HT1080 (cell line): ENCODE measurements at regions not wholly inside any gene's neighbourhood (a gene's known extent, or its start where the extent isn't known, plus 50 kb on each side); places are given as distances from the start of the nearest gene placed in this dataset.
A peak's percentile ranks its signal among the peaks of the same experiment; 100 is the strongest.
"Not testable (repeated sequence)": the region's sequence is repeated elsewhere in the genome, so short reads cannot be mapped to it uniquely, and the experiment has no call there.

Experiments used
- DNase-seq: peaks from one replicate; pipeline ENCODE4 v3.0.0-alpha.2; 2015; ENCODE audit warnings: low read depth

DNA sequence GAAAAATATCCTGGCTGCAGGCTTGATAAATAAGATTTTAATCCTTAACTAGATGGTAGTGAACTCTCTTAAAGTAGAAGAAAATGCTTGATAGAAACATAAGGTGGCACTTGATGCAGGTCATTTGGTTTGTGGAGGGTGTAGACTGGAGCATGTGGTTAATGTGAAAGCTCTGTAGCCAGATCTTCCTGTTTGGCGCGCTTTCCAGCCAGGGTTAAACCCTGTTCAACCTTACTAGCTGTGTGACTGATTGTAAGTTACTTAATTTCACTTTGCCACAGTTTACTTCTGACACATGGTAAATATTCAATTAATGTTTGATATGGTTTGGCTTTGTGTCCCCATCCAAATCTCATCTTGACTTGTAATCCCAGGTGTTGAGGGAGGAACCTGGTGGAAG is 394.0 kb downstream of the REEP3 start:
- no peak for DNase-seq

DNA sequence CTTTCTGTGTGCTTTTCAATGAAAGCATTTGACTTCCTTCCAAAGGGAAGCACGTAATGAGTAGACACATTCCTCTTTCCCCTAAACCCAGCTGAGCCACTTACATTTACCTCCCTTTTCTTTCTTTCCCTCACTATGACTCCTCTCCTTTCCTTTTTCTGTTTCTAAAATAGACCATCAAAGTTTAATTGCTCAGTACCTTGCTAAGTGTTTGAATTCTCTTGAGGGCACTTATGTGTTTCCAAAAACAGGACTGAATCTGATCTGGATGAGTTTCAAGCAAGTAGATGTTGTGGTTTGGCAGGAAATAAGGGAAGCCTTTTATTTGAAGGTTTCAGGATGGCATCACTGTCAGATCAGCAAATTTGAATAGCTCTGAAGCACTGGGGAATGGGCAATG is 396.2 kb downstream of the REEP3 start:
- DNase-seq = no peak

DNA sequence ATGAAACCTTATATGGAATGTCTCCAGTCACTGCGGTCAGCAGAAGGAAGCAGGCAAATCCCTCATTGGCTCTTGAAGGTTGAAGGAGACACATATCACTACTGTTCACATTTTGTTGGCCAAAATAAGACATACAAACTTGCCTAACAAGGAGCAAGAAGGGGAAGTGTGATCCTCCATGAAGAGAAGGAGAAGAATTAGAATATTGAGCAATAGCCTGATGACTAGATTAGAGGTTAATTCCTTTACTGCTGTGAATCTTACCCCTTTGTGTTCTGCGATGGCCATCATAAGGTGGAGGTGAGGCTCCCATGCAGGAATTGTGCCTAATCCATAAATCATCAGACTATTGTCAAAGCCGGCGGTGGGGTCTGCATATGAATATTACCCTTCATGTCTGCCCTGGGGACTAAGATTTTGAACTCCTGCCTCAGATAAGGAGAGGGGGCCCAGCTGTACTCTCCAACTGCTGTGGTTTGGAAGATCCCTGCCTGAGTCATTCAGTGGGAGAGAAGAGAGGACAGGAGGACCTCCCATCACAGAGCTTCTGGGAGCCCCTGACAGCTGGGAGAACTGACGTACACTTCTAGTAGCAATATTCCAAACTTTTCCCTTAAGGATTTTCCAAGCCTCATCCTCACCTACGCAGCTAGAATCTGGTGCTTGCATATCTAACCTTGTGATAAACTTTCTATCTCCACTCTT is 398.5 kb downstream of the REEP3 start:
- no peak for DNase-seq

DNA sequence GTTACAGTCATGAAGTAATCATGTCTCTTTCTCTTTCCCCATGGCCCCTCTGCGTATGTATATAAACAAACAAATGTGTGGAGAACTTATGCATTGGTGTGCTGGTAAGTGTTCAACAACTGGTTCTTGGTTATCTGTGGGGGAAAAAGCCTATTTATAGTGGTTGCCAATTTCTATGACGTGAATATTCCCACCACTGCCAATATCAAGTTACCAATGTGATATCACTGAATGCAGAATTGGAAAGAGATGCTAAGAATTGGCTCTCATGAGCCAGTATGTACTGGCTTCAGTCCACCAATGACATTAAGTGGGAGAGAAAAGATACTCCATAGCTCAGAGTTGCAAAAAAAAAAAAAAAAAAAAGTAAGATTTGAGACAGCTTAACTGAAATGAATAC is 399.7 kb downstream of the REEP3 start:
- no peak for DNase-seq

DNA sequence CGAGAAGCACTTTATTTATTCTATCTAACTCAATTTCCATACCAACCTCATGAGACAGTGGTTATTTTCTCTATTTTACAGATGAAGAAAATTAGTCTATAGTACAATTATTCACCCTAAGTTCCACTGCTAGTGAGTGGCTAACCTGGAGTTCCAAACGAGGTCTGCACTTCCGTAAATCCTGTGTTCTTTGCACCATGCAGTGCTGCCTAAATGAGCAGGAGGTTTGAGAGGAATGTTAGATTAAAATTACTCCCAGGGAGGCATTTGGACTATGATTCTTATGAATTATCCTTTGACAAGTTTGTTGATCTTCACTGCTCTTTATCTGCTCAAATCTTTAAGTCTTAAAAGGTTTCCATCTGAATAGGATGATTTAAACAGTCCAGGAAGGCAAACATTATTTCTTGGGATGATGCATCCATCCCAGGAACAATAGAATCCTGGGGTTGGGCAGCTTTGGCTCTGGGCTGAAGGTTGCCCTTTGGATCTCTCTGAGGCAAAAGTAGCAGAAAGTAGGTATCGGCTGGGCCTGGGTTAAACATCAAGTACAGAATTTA is 400.8 kb downstream of the REEP3 start:
- DNase-seq = no peak

DNA sequence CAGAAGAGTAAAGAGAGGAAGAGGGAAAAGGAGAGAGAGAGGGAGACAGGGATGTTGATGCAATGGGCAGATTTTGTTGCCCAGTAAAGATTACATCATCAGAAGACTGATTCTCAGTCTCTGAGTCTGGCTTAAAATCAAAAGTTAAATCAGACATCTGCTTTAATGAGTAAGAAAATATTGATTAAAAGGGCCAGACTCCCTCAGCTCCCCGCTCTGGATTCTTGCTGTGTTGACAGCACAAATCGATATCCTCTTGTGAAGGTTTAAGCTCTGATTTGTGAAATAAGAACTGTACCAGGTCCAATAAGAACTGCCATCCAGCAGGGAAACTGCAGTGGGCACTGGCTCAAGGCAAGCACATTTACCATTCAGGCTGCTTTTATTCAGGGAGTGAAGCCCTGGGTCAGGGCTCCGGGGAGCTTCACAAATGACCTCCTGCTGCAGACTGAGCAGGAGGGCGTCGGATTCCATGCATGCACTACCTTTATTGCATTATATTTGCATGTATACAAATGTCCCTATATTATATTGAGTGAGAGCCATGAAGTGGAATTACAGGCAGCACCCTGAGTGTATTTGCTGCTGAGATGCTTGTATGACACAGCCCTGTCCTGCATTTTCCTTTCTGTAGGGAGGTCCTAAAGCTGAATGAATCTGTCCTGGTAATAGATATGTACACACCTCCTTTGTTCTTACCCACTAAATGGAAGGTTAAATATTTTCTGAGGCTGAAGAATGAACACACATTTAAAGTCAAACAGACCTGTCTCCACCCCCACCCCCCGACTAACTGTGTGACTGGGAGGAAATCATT is 401.5 kb downstream of the REEP3 start:
- no peak for DNase-seq

DNA sequence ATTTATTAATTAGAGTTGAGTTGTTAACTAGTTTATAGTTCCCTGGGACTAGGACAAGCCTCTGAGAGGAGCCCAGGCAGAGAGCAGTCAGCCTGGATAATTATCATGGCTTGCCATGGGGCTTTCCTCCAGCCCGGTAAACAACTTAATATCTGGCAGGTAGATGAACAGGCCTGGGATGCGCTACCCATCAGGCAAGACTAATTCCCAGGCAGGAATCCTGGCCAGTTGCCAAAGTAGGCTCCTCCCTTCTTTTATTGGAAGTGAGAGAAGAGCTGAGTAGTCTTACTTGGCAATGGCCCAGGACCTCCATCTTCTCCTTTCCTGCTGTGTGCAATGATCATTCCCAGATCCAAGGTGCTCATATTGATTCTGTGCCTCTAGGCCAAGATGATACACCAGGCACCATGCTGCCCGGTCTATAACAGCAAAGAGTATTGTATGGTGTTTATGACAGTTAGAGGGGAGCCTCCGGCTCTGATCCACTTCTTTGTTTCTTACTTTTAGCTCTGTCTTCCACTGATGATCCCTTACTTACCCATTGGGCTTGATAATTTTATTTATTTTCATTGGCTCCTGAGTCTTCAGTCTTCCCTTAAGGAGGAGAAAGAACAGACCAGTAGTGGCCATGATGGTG is 408.7 kb downstream of the REEP3 start:
- peak; percentile 18 for DNase-seq

DNA sequence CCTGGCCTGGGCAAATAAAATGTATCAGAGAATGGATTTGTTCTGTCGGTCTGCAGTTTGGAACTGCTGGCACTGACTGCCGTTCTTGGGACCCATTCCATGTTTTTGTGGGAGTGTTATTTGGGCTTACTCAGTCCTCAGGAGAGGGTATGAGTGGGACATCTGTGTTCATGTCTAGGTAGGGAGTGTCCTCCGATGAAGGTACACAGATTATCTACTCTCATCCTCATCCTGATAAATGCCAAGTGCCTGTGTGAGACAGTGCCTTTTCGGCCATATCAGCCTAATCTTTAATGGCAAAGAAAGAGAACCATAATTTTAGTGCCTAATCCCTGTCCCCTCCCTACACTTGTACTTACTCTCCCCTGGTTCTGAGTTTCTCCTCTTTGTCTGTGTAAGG is 409.4 kb downstream of the REEP3 start:
- DNase-seq = no peak

DNA sequence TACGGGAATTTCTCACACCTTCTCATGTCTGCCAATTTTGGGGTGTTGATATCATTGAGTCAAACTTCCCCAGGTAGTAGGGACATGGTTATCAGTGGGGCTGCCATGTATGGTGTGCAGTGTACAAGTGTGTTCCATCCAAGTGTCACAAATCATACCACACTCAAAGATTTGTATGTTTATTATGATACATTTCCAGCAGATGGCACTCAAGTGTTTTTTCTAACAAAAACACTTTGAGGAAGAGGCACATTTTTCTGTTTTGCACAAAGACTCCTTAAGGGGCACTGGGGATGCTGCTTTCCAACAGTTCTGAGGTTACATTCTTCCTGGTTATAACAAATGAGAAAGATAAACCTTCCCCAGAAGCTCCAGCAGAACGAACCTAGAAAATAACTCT is 414.5 kb downstream of the REEP3 start:
- DNase-seq = no peak

DNA sequence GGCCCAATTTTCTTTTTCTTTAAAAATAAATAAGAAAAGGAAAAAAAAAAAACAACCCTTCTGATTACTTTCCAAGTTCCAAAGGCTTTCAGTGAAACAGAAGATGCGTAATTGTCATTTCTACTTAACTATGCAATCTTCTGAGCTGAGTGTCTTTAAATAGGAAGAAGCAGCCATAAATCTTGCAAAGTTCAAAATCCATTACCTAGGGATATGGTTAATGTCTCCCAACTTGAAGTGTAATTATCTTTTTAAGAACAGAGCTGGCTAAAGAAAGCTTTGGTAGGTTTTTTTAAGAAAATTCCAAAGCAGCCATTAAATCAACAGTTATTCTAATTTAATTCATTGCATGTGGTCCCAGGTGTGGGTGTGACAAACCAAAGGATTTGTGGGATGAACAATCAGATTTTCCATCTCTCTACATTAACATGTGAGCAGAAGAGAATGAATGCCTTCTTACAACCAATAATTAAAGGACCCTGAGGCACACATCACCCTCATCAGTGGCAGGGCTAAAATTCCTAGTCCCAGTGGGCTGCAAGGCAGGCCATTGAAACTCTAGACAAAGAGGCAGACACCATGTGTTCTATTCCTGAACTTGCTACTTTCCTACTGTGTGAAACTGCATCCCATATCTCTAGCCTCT is 419.2 kb downstream of the REEP3 start:
- DNase-seq = no peak

DNA sequence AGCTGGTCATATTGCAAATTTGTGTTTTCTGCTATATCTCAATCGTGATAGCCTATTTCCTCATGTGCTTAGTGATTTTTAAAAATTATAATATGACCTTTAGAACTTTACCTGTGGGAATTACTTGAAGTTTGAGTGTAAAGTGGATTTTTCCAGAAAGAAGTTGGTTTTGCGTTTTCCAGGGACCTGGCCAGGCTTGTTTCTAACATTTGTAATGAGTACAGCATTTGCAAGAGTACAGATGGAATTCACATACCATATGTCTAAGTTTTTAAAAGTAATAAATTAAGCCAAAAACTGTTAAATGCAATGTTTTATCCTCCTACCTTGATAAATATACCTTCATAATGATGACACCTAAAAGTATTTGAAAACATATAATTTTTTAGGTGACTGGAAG is 443.2 kb downstream of the REEP3 start:
- DNase-seq = no peak

DNA sequence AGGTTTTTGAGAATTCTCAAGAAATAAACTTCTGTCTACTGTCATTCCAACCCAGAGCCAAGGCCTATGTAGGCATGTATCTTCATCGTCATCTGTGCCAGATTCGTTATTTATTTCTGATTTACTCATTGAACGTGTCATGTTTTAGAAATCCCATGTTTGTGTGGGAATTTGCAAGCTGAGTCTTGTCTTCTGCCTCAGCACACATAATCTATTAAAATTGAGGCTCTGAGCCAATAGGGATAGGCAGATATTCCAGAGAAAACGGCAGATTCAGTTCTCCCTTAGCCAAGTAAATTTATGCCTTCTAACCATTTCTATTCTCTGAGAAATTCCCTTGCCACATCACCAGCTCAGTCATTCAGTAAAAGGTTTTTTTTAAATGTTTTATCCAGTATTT is 444.6 kb downstream of the REEP3 start:
- no peak for DNase-seq

DNA sequence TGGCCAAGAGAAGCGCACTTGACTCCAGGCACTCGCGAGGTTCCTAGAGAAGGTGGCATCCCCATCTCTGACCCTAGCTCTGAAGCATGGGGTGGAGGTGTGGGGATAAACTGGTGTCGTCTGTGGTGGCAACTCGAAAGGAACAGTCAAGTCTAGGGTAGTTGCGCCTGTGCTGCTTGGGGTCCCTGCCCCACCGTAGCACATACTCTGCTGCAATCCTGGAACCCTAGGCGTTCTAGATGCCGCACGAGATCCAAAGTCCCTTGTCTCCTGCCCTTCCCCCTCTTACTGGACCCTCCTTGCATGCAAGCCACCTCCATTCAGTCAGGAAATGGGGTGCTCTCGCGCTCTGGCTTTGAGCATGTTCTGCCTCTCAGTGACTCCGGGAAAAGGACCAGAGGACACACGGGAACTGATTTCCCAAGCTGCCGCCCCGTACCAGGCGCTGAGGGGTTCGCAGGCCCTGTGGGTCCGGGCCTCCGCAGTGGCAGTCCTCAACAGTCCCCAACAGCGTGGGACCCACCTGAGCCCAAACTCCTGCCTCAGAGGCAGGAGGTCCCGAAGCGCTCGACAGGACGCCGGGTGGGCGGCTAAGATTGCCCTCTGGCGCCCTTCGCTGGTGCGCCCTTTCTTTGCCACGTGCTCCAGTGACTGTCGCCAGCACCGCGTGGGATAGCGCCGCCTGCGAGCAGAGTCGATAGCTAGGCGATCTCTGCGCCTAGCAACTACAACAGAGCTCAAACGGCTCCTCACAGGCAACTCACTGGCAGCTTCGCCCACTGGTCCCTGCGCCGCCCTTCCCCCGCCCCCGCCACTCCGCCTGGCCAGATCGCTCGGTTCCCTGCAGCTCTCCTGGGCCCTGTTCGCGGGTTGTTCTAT is 452.0 kb downstream of the REEP3 start:
- DNase-seq = no peak

DNA sequence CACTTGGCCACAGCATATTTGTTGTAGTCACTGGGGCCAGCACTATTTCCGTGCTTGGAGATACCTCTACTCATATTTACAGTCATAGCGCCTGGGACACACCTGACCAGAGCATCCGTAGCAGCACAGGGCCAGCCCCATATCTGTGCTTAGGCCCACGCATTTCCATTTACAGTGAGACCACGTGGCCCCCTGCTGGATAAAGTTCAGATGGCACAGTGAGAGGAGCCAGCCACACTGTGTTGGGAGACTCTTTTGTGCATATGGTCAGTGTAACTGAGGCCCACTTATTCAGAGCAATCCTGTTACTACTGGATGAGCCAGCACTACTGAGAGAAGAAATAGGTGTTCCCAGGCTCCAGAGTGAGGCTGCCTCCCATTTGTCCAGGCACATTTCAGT is 455.3 kb downstream of the REEP3 start:
- DNase-seq = peak; percentile 15

DNA sequence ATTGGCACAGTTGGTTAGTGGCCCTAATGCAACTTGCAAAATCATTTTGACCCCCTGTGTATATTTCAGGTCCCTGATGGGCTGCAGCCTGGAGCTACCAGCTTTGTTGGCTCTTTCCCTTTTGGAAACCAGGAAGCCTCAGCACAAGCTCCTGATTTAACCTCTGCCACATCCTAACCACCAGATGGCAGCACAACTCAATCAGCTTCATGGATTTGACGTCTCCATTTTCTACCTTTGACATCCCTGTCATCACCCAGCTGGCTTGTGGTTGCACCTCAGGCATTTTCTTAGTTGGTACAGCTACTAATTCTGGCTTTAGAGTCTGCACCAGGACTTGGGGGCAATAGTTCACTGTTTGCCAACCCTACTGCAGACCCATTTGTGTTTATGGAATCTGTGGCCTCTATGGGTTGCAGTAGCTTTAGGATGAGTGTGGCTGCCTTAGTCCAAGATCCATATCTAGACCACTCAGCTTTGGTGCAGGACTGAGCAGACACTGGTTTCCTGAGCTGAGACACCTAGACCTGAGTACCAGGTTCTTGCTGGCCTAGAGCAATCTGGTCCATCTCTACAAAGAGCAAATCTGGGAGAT is 456.2 kb downstream of the REEP3 start:
- peak; percentile 40 for DNase-seq

DNA sequence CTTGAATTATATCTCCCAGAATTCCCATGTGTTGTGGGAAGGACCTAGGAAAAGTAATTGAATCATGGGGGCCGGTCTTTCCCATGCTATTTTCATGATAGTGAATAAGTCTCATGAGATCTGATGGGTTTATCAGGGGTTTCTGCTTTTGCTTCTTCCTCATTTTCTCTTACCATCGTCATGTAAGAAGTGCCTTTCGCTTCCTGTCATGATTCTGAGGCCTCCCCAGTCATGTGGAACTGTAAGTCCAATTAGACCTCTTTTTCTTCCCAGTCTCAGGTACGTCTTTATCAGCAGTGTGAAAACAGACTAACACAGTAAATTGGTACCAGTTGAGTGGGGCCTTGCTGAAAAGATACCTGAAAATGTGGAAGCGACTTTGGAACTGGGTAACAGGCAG is 459.7 kb downstream of the REEP3 start:
- DNase-seq = not testable (repeated sequence)

DNA sequence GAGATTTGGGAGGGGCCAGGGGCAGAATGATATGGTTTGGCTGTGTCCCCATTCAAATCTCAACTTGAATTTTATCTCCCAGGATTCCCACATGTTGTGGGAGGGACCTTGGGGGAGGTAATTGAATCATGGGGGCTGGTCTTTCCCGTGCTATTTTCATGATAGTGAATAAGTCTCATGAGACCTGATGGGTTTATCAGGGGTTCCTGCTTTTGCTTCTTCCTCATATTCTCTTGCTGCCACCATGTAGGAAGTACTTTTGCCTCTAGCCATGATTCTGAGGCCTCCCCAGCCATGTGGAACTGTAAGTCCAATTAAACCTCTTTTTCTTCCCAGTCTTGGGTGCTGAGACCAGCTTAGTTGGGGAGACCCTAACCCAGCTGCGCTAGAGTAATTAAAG is 462.9 kb downstream of the REEP3 start:
- DNase-seq = not testable (repeated sequence)

DNA sequence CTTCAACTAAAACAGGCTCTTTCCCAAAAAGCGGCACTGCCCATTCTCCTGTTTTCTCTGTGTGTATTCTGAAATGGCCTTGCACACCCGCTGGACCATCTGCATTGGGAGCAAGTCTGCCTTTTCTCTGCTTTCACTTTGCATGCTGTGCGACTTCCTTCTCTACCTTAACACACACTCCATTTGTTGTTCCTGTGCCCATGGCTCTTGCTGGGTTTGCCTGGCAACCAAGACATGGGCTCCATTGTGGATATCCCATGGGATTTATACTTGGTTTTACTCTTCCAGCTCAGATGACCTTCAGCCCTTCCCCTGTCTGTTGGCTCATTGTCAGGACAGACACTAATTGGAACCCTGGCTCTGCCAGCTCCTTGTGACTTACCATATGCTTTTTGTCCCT is 465.3 kb downstream of the REEP3 start:
- no peak for DNase-seq

DNA sequence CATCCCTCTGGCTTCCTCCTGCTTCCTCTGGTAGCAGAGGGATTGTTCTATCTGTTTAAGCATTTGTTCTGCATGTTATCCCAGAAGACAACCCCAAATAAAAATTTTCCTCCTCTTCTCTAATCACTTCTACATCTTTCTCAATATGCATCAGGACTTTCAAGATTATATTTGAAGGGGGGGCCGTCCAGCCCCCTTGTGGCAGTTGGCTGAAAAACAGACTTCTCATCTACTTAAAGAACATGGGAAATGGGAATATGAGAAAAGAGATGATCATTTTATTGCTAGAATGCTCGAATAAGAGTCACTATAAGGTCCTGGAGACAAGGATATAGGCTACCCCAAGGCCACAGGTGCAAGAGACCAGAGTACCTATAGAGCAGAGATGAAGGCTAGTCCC is 466.0 kb downstream of the REEP3 start:
- DNase-seq = no peak

DNA sequence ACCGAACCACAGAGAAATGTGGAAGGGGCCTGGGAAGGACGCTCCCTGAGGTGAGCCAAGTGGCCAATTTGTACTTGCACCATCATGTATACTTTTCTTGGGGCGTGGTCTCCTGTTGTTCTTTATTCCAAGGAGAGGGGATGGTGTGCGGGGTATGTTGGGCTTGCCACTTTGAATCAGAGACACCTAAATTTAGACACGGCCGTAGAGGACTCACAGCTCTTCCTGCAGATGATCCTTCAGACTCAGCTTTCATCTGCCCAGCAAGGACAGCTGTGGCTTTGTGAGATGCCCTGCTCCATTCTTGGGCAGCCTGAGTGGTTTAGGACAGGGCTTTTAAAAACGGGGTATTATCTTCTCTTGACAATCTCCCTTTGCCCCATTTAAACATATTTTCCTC is 473.2 kb downstream of the REEP3 start:
- DNase-seq = no peak
